GM21360 (cell line): ENCODE measurements at regions not wholly inside any gene's neighbourhood (a gene's known extent, or its start where the extent isn't known, plus 50 kb on each side); places are given as distances from the start of the nearest gene placed in this dataset.

ENCODE experiments used
- ATAC-seq: cut with Tn5 transposase; IDR thresholded peaks from one replicate; pipeline ENCODE4 v1.9.1; 2021; ENCODE audit warnings: mild to moderate bottlenecking, moderate library complexity; ENCODE audit not compliant: unreplicated experiment

GRCh38 chr11:92850296-92850826 lies 119.1 kb upstream of the MTNR1B start:
- ATAC-seq, result no peak

- no peak for ATAC-seq
Measured at GRCh38 chr11:92852229-92852628, 117.2 kb upstream of the MTNR1B start.

GRCh38 chr11:92852946-92853345 lies 116.5 kb upstream of the MTNR1B start:
- no peak for ATAC-seq

GRCh38 chr11:92854162-92854561 lies 115.3 kb upstream of the MTNR1B start:
- no peak for ATAC-seq

GRCh38 chr11:92854952-92855351 lies 114.5 kb upstream of the MTNR1B start:
- no peak for ATAC-seq

GRCh38 chr11:92855607-92856405 lies 113.6 kb upstream of the MTNR1B start:
- no peak for ATAC-seq

GRCh38 chr11:92857407-92857806 lies 112.0 kb upstream of the MTNR1B start:
- no peak for ATAC-seq

- ATAC-seq, result no peak
Measured at GRCh38 chr11:92859156-92859690, 110.2 kb upstream of the MTNR1B start.

GRCh38 chr11:92861634-92862033 lies 107.8 kb upstream of the MTNR1B start:
- no peak for ATAC-seq

GRCh38 chr11:92865352-92865751 lies 104.1 kb upstream of the MTNR1B start:
- ATAC-seq, result no peak

GRCh38 chr11:92866679-92867282 lies 102.7 kb upstream of the MTNR1B start:
- no peak for ATAC-seq

GRCh38 chr11:92867913-92868619 lies 101.4 kb upstream of the MTNR1B start:
- no peak for ATAC-seq

GRCh38 chr11:92869716-92870115 lies 99.7 kb upstream of the MTNR1B start:
- no peak for ATAC-seq

- ATAC-seq, result no peak
Measured at GRCh38 chr11:92870196-92870832, 99.1 kb upstream of the MTNR1B start.

- no peak for ATAC-seq
Measured at GRCh38 chr11:92873551-92873950, 95.9 kb upstream of the MTNR1B start.

GRCh38 chr11:92875473-92875872 lies 94.0 kb upstream of the MTNR1B start:
- no peak for ATAC-seq

GRCh38 chr11:92879086-92879485 lies 90.4 kb upstream of the MTNR1B start:
- ATAC-seq, result no peak

GRCh38 chr11:92880381-92880780 lies 89.1 kb upstream of the MTNR1B start:
- no peak for ATAC-seq

GRCh38 chr11:92881940-92882450 lies 87.5 kb upstream of the MTNR1B start:
- ATAC-seq, result no peak

- no peak for ATAC-seq
Measured at GRCh38 chr11:92882828-92883611, 86.4 kb upstream of the MTNR1B start.
